Upper lobe of right lung (tissue), 1 donor: ENCODE measurements at regions not wholly inside any gene's neighbourhood (a gene's known extent, or its start where the extent isn't known, plus 50 kb on each side); places are given as distances from the start of the nearest gene placed in this dataset.
A peak's percentile ranks its signal among the peaks of the same experiment; 100 is the strongest.

Experiments
- ATAC-seq: fragments of 200-7000 bp; cut with Tn5 transposase; one replicate; pipeline ENCODE4 v1.9.1; 2020; ENCODE audit warnings: mild to moderate bottlenecking, moderate library complexity
- DNase-seq: peaks from one replicate; pipeline ENCODE4 v3.0.0-alpha.2; 2020
- H3K27ac ChIP-seq: fragments of 200-600 bp; one replicate; pipeline ENCODE4 v1.8.0; 2022
- H3K27me3 ChIP-seq: fragments of 200-600 bp; one replicate; pipeline ENCODE4 v1.8.0; 2022; ENCODE audit warnings: mild to moderate bottlenecking
- H3K36me3 ChIP-seq: fragments of 200-600 bp; one replicate; pipeline ENCODE4 v1.8.0; 2022
- H3K4me1 ChIP-seq: fragments of 200-600 bp; one replicate; pipeline ENCODE4 v1.8.0; 2022
- H3K4me3 ChIP-seq: fragments of 200-600 bp; one replicate; pipeline ENCODE4 v1.8.0; 2022; ENCODE audit warnings: mild to moderate bottlenecking
- H3K9me3 ChIP-seq: fragments of 200-600 bp; one replicate; pipeline ENCODE4 v1.8.0; 2022
- intact Hi-C: fragments of 100-400 bp; cut with DNase I; formaldehyde crosslinking; loops from one replicate; pipeline ENCODE4 v1.11.0; 2022
- TF ChIP-seq, protein P1 (sequence below): fragments of 200-600 bp; IDR thresholded peaks from one replicate; pipeline ENCODE4 v1.8.0; 2022; ENCODE audit warnings: antibody characterized with exemption
- donor health status: DM: no; HTN: yes; CAD: no; lungs with severe emphysema.

DNA sequence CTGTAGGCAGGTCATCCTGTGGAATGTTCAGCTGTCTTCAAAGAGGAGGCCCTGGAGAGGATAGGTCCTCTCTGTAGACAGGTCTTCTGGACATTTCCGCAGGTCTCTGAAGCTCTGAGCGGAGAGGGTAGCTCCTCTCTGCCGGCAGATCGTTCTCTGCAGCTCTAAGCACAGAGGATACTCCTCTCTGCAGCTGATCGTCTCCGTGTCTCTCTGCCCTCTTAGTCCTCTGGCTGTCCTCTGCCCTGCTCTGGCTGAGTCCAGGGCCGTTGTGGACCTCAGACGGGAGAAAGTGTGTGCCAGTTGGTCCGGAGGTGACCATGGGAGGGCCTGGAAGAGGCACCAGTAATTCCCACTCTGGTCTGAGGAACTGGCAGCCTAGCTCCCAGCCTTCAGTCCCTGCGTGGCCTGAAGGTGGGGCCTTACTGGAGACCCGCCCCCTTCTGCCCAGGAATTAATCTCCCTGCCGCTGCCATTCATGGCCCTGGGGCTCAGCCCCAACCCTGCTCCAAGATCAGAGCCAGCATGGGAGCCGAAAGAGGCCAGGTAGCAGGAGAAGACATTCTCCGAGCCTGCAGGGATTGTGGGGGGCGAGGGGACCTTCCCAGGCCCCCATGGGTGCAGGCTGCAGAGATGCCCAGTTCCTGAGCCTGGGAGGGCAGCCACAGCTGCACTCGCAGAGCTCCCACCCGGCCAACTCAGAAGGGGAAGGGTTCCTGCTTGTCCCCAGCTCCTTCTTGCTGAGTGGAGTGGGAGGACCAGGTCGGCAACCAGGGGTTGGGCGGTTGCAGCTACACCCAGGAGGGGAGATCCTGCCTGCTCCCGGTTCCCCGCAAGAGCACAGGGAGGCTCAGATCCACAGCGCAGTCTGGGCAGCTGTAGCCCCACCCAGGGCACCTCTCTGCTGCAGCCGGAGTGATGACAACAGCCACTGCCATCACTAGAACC, 488.7 kb downstream of the RSL24D1 start:
- Histone ChIP-seq H3K36me3 (no peaks in the 10 kb centered on the region), H3K4me3 (no peak overlapping the region), H3K27ac (no peak overlapping the region), H3K4me1 (no peaks in the 10 kb centered on the region), H3K9me3 (no peaks in the 10 kb centered on the region), H3K27me3 (no peaks in the 10 kb centered on the region)
- ATAC-seq, result no peak
- intact Hi-C loops, result no loop called here
- peak; percentile 48 for DNase-seq
- TF ChIP-seq, protein P1, sequence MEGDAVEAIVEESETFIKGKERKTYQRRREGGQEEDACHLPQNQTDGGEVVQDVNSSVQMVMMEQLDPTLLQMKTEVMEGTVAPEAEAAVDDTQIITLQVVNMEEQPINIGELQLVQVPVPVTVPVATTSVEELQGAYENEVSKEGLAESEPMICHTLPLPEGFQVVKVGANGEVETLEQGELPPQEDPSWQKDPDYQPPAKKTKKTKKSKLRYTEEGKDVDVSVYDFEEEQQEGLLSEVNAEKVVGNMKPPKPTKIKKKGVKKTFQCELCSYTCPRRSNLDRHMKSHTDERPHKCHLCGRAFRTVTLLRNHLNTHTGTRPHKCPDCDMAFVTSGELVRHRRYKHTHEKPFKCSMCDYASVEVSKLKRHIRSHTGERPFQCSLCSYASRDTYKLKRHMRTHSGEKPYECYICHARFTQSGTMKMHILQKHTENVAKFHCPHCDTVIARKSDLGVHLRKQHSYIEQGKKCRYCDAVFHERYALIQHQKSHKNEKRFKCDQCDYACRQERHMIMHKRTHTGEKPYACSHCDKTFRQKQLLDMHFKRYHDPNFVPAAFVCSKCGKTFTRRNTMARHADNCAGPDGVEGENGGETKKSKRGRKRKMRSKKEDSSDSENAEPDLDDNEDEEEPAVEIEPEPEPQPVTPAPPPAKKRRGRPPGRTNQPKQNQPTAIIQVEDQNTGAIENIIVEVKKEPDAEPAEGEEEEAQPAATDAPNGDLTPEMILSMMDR, result no peak

DNA sequence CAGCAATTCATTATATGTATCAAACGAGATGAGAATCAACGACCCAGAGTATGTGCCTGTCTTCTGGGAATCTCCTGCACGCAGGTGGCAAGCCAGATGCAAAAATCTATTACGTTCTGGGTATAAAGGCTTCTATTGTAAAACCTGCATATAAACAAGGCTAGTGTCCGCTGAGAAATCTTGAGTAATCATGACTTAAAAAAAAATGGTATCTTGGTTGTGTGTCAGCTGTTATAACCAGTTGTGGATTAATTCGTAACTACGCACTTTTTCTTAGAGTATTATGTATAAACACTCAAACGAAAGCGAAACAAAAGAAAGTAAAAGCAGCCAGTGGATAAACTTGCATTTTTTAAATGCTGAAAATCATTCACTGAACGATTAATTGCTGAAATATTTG, 509.1 kb downstream of the RSL24D1 start:
- H3K9me3 ChIP-seq, result no peaks in the 10 kb centered on the region
- no peak for DNase-seq
- H3K27ac ChIP-seq, result no peak overlapping the region
- intact Hi-C loops, result no loop called here
- TF ChIP-seq, protein P1, result no peak
- no peak for ATAC-seq
- H3K27me3 ChIP-seq, result no peaks in the 10 kb centered on the region
- H3K4me3 ChIP-seq, result no peak overlapping the region
- no peaks in the 10 kb centered on the region for H3K4me1 ChIP-seq
- no peaks in the 10 kb centered on the region for H3K36me3 ChIP-seq
